ENCODE measurements at regions not wholly inside any gene's neighbourhood (a gene's known extent, or its start where the extent isn't known, plus 50 kb on each side); places are given as distances from the start of the nearest gene placed in this dataset.

- TF ChIP-seq CTCF (conservative IDR thresholded peaks at IDR 0.05) = no peak
- no peak for TF ChIP-seq ZFX (IDR thresholded peaks at IDR 0.05)
Measured at GRCh38 chr7:28291559-28291958, 111.0 kb upstream of the JAZF1 start.

Data from C4-2B (cell line).